Germinal center (tissue), 1 donor: ENCODE measurements at regions not wholly inside any gene's neighbourhood (a gene's known extent, or its start where the extent isn't known, plus 50 kb on each side); places are given as distances from the start of the nearest gene placed in this dataset.
"Not testable (repeated sequence)": the region's sequence is repeated elsewhere in the genome, so short reads cannot be mapped to it uniquely, and the experiment has no call there.

ENCODE experiments used
- DNase-seq: peaks from one replicate; pipeline ENCODE4 v3.0.0; 2012; ENCODE audit warnings: mixed read lengths, low spot score

DNA sequence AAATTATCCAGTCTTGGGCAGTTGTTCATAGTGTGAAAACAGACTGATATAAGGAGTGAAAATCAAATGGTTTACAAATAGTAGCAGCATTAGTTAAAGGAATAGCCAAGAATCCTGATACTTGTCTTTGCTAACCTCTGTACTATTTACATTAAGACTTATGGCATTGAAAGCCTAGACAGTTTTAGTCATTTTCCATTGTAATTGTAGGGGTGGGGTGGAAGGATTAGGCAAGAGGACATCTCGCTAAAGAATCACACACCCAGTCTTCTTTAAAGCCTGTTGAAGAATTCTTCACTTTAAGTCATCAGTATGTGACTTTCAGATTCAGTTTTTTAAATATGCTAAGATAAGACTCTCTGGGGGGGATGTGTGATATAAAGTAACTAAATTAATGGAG is 207.5 kb upstream of the PHACTR1 start:
- no peak for DNase-seq

DNA sequence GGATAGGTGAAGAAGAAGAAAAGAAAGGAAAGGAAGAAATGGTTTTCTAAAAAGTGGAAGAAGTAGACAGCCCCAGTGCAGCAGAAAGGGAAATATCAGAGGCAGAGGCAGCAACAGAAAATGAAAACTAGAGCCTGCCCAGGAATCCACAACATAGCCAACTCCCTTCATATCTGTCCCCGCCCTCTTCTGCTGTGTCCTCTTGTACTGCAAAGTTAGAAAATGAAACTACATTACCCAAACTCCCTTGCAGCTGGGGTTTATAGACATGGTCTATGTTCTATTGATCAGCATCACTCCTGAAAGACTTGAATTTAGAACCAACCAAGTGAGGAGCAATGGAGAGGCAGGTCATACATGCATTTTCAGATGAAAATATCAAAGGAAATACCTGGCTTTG is 200.5 kb upstream of the PHACTR1 start:
- no peak for DNase-seq

DNA sequence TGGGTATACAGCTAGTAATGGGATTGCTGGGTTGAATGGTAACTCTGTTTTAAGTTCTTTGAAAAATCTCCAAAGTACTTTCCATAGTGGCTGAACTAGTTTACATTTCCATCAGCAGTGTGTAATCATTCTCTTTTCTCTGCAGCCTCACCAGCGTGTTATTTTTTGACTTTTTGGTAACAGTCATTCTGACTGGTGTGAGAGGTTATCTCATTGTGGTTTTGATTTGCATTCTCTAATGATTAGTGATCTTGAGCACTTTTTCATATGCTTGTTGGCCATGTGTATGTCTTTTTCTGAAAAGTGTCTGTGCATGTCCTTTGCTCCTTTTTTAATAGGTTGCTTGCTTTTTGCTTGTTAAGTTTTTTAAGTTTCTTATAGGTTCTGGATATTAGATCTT is 194.2 kb upstream of the PHACTR1 start:
- no peak for DNase-seq

DNA sequence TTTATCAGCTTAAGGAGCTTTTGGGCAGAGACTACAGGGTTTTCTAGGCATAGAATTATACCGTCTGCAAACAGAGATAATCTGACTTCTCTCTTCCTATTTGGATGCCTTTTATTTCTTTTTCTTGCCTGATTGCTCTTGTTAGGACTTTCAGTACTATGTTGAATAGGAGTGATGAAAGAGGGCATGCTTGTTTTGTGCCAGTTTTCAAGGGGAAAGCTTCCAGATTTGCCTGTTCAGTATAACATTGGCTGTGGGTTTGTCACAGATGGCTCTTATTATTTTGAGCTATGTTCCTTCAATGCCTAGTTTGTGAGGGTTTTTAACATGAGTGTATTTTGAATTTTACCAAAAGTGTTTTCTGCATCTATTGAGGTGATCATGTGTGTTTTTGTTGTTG is 192.8 kb upstream of the PHACTR1 start:
- no peak for DNase-seq

DNA sequence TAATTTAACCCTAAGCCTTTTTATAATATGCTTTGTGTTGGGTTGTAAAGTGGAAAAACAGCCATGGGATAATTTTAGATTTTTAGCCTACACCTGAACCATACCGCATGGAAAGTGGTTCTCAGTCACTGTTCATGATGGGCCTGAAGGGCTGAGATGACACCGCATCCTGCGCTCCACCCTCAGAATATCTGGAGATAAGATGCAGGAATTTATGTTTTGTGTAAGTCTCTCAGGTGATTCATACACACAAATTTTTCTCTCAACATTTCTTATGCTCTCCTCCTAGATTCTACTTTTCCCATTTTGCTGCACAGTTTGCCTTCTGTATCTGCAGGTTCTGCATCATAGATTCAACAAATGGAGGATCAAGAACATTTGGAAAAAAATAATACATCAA is 191.3 kb upstream of the PHACTR1 start:
- no peak for DNase-seq

DNA sequence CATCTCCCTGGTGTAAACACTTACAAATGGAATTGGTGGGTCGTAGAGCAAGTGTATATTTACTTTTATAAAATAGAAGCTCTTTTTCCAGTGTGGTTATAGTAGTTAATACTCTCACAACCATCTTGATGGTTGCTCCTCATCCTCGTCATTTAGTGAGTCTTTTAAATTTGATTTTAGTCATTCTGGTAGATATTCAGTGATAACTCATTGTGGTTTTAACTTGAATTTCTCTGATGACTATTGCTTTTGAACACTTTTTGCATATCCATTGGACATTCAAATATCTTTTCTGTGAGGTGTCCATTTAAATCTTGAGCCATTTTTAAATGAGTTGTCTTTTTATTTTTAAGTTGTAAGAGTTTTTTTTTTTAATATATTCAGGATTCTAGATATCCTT is 189.2 kb upstream of the PHACTR1 start:
- DNase-seq = no peak

DNA sequence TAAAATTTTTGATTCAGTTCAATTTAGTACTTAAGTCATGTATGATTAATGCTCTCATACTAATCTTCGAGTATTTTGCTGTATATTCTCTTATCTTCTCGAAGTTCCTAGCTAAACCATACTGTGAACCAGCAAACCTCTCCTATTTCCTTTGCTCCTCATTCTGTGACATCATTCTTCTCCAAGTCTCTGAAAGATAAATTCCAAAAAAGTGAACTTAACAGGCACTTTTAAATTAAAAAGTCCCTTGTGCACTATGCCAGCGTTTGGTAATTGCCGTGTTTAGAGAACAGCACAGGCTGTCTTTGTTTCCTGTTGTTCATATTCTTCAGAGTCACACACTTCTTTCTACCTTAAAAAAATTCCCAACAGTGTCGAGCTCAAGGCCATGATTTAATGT is 188.4 kb upstream of the PHACTR1 start:
- DNase-seq = no peak

DNA sequence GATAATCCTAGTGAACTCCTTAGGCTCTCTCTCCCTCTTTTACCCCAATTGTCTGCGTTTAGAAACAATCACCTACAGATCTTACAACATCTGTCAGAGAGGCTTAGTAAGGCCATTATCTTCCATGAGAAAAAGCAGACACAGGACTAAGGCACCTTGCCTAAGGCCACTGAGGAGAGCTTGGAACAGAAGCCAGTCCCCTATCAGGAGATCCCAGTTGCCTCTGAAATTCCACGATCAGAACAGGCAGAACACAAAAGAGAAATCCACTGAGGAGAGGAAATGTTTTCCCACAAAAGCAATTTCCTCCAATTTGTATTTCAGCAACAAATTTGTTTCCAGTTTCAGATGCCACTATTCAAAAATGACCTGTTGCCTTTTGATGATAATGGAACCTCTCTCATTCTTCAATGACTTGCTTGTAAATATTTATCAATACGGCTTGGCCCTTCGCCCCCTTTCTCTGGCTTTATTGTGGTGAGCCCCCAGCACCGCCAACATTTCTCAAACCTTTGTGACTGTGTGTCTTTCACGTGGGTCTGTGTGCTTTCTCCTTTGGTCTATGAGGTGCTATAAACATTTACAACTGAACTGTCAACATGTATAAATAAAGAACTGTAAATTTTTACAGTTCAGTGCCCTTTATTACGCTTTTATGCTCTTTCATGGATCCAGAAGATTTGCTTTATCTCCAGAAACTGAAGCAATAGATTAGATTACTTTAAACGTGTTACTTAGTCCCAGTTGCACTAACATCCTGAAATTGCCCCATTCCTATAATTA is 187.8 kb upstream of the PHACTR1 start:
- no peak for DNase-seq

DNA sequence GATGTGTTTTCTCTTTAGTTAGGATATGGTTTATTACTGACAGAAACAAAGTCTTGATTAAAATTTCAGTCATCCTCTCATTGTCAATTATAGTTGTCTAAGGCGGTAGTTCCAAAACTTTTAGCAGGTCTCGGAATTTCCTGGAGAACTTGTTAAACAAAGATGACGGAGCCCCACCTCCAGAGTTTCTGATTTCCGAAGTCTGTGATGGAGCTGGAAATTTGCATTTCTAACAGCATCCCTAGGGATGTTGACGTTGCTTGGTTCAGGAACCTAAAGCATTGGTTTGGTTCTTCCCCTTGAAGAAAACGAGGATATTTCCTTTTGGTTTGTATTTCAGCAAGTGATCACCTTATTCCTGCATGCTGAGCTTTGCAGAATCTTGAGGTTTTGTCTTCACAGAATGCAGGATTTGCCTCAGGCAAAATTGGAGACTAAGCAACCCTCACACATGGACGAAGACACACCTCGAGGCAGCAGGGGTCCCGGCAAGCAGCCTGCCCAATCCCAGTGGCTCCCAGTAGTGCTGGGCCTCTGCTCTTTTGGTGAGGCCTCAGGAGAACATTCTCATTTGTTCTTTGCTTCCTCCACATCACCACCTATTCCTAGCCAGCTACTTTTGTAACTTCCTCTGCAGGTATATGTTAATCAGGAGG is 187.1 kb upstream of the PHACTR1 start:
- DNase-seq = no peak

DNA sequence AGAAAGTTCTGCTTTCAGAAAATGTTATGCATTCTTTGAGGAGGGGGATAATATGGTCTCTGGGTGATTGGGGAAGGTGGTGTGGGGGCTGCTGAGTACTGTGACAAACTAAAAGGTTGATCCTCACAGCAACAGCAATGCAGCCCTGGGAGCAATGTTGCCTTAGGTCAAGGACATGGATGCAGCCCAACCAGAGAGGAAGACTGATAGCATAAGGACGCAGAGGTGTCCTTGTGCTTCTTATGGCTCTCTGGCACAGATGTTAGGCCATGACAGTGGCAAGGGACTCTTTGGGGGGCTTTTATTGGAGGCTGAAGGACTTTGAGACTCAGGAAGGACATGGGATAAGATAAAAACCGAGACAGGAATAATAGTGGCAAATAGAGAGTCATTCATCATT is 186.2 kb upstream of the PHACTR1 start:
- DNase-seq = no peak

DNA sequence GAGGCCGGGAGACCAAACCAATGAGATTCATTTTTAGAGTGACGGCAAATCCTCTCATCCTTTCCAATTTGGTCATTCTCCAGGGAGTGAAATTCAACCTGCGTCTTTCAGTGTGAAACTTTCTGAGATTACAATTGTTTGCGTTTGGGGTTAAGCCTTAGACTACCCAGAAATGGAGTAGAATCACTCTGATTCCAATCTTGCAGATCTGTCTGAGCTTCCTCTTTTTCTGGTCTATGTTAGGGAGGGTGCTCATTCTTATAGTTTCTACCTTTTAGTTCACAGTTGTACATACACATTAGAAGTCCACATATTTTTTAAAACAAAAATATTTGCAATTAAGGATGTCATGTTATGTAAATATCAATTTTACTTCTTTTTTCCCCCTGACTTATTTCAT is 183.0 kb upstream of the PHACTR1 start:
- no peak for DNase-seq

DNA sequence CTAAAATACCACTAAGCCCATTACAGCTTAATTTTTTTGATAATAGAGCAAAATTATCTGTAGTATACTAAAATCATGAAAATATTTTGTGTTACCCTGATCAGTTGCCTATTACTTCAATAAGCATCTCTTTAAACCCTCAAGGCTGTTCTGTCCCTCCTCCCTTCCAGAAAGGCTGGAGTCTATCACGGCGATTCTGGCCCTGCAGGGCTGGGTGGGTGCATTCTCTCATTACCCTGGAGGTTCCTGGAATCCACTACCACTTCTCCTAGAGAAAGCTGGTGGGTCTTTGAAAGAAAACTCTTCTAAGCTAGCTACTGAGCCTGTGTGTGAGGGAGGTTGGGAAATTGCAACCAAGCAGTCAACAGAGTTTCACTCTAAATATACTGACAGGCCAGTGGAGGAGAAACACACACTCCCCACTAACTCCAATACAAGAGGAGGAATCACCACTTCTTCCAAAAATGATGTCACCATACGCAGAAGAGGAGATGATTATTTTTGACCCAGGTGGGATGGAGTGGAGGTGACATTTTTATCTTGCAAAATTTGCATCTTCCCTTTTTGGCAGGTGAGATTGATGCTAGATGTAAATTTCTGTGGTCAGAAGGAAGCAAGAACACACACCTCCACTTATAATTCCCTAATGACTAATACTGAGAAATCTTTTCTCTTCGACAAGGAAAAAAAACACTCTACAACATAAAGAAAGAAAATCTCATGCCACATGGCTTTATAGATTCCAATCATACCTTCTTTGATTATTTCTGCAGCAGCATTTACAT is 182.3 kb upstream of the PHACTR1 start:
- no peak for DNase-seq

DNA sequence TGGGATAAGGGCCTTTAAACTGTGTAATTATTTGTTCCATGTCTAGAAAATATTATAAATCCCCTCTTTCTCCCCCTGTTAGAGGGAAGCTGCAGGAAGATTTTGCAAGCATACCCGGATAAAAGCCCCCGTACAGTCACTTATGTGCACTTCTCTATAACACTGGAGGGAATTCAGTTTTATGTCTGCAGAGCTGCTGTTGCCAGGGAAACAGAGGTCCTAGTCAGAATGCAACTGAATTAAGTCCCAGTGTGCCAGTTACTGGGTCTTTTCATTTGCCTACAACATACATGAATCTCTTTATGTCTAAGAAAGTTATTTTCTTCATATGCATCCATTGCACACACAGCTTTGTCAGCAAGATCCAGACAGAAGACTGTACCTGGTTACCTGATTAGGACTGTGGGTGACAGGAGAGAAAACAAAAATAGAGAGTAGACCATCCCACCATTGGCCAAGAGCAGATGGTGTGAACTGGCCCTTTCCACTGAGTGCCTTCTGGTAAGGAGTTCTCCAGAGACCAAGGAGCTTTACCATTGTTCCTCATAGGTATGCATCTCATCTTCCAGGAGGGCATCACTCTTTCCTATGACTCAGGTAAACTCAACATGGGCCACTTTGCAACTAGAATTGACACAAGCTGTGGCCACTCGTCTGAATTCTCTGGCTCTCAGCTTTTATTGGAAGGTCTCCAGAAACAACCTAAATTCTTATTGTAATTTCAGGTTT is 180.8 kb upstream of the PHACTR1 start:
- no peak for DNase-seq

DNA sequence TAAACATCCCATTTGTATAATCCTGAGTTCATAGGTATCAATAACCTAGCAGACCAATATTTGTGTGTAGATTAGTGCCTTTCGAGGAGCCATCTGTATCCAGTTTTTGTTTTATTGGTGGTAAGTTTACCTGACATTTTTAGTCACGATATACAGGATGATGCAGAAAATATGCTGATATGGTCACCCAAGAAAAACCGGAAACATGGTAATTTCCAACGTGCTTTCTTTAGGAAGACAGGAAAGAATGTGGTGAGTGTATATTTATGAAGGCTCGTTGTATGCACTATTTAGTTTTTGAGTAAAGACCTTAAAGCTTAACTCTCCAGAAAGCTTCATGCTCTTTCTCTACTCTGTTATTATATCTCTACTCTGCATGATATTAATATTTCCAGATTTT is 180.2 kb upstream of the PHACTR1 start:
- no peak for DNase-seq

DNA sequence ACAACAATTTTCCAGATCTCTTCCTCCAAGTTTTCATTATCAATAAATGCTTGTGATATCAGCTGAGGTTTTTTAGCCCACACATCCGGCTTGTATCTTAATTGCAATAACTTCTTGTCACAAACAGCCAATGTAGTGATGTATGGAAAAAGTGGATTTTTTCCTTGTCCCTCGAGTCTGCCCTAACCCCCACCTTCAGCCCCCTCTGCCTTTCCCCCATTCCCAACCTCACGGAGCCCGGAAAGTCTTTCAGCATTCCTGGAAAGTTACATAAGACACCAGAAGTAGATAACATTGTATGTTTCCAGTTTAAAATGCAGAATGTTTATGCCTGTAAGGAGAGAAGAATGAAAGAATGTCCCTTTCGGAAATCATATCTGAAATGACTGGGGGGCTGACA is 179.2 kb upstream of the PHACTR1 start:
- DNase-seq = no peak

DNA sequence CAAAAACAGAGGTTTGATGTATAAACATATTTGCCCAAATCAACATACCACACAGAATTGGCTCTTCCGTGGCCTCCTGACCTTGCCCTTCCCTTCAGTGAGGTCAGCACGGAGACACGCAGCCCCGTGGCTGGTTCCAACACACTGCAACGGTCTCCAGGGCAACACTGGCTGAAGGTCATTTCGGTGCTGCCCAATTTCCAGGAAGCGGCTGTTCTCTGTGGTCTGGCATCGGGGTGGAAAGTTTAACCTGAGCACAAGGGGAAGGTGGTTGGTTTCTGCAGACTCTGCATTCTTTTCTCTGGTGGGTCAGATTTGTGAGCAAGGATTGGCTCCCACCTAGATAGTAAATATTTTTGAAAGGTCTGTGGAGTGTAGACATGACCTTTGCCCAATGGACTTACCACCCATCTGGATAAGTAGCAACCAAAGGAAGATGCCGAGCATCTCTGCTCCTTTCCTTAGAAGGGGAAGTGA is 177.6 kb upstream of the PHACTR1 start:
- DNase-seq = no peak

DNA sequence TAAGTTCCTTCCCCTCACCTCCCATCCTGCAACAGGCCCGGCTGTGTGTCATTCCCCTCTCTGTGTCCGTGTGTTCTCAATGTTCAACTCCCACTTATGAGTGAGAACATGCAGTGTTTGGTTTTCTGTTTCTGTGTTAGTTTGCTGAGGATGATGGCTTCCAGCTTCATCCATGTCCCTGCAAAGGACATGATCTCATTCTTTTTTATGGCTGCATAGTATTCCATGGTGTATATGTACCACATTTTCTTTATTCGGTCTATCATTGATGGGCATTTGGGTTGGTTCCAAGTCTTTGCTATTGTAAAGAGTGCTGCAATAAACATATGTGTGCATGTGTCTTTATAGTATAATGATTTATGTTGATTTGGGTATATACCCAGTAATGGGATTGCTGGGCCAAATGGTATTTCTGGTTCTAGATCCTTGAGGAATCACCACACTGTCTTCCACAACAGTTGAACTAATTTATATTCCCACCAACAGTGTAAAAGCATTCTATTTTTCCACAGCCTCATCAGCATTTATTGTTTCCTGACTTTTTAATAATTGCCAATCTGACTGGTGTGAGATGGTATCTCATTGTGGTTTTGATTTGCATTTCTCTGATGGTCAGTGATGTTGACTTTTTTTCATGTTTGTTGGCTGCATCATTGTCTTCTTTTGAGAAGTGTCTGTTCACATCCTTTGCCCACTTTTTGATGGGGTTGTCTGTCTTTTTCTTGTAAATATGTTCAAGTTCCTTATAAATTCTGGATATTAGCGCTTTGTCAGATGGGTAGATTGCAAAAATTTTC is 174.1 kb upstream of the PHACTR1 start:
- not testable (repeated sequence) for DNase-seq

DNA sequence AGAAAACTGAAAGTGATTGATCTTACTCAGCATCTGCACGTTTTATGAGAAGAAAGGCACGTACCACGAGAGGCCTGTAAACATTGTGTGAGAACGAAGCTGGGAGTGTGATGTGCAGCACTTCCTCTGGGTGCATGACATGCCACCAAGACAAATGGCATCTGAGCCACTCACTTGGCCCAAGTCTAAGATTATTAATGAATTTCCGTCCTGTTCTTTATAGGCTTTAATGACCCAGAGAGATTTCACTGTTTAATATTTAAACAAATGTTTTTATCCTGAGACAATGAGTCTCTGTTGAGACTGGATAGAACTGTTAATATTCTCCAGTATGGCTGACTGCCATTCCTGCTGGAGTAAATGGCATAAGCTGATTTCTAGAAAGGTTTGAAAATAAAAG is 172.6 kb upstream of the PHACTR1 start:
- DNase-seq = no peak

DNA sequence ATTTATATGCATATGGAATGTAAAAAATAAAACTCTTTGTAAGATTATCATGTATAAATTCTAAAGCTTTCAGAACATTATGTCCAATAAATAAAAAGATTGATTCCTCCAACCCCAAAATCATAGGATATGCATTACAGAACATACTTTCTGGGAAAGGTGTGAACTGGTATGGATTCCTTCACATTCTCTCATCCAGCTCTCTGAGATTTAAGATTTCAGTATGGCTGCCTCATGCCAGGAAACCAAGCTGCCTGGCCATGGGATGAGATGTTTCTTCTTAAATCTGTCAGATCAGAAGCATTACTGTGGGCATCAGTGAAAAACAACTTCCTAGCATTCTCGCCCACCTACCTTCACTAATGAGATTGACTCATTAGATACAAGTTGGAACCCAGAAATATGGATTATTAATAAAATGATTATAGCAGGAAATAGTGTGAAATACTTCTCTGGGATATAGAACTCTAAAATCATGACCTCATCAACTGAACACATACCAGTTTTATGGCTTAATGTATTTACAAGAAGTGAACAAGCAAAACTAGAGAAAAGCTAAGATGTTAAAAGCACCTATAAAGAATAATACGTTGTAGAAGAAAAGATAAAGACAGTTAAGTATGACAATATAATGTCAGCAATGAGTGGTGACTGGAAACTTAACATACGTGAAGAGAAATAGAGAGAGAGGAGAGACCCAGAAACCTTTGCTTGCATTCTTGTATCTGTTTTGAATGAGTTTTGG is 171.6 kb upstream of the PHACTR1 start:
- no peak for DNase-seq

DNA sequence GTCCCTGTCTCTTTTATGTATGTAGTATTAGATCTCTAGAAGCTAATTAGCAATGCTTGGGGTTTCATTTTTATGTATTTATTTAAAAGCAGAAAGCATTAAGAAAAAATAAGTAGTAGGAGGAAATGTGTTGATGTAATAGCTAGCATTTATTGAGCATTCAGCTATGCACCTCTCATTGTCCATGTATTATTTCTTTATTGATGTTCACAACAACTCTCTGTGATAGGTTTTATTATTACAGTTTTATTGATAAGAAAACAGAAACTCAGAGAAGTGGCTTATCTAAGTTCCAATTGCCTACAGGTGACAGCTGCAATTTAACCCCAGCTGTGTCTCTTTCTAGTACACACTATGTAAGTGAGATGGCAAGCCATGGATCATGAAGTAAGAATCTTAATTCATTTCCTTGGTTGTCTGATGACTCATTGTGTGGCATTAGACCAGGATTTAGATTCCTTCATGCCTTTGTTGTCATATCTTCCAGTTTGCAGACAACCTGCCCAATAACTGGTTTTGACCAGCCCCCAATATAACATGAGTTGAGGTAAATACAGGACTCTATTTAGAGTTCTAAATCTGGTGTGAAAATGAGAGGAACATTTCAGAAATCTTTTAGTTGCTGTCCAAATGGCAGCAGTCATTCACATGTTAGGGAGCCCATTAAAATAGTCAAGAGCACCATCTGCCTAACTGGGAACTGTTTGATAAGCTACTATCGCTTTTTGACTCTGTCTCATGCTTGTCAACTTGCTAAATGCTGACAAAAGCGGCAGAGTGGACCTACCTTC is 170.8 kb upstream of the PHACTR1 start:
- DNase-seq = no peak
